Caco-2 (cell line): ENCODE measurements at regions not wholly inside any gene's neighbourhood (a gene's known extent, or its start where the extent isn't known, plus 50 kb on each side); places are given as distances from the start of the nearest gene placed in this dataset.

ENCODE experiments used
- BruUV-seq: library from RNA; stranded (reverse); fragments of 400-500 nt; replicated peaks from 2 replicates; lab custom pipeline; 2021; lab: Mats Ljungman, UMichigan
- CTCF ChIA-PET: fragments of 300-600 bp; sonication (Branson Sonifier 250); formaldehyde crosslinking; loops from one replicate; lab custom pipeline; 2022; ENCODE audit warnings: antibody characterized with exemption; lab: Charles Lee
- POLR2A ChIA-PET: fragments of 300-600 bp; sonication (Branson Sonifier 250); formaldehyde crosslinking; loops from one replicate; lab custom pipeline; 2022; ENCODE audit warnings: antibody characterized with exemption; lab: Charles Lee
- DNase-seq, 2 experiments: peaks; one replicate each; pipeline versions ENCODE4 v3.0.0 to v3.0.0-alpha.2; 2020 to 2022
- H3K27me3 ChIP-seq: replicated peaks from 2 replicates; pipeline ENCODE4 v1.6.0; 2011; ENCODE audit warnings: low read length; ENCODE audit not compliant: control insufficient read depth, insufficient read depth
- H3K36me3 ChIP-seq: 2 replicates; pipeline ENCODE4 v1.5.1; 2011; ENCODE audit warnings: low read length; ENCODE audit not compliant: control insufficient read depth, insufficient read depth
- H3K4me1 ChIP-seq: fragments of 250-450 bp; sonication (Bioruptor Pico); 2 replicates; pipeline ENCODE4 v1.5.1; 2020; ENCODE audit warnings: mild to moderate bottlenecking
- H3K4me3 ChIP-seq: 2 replicates; pipeline ENCODE4 v1.5.1; 2011; ENCODE audit warnings: low read depth, mild to moderate bottlenecking, control low read depth, low read length
- H3K9me3 ChIP-seq: fragments of 250-450 bp; sonication (Bioruptor Pico); 2 replicates; pipeline ENCODE4 v1.5.1; 2020; ENCODE audit warnings: mild to moderate bottlenecking, moderate library complexity
- H3K27ac Mint-ChIP-seq: one replicate; pipeline ENCODE4 v1.8.0; 2022; ENCODE audit warnings: mixed read lengths; ENCODE audit not compliant: unreplicated experiment
- H3K27me3 Mint-ChIP-seq: one replicate; pipeline ENCODE4 v1.8.0; 2022; ENCODE audit warnings: mixed read lengths; ENCODE audit not compliant: insufficient read depth, unreplicated experiment
- H3K36me3 Mint-ChIP-seq: one replicate; pipeline ENCODE4 v1.8.0; 2022; ENCODE audit warnings: mild to moderate bottlenecking, mixed read lengths; ENCODE audit not compliant: insufficient read depth, unreplicated experiment
- H3K4me1 Mint-ChIP-seq: one replicate; pipeline ENCODE4 v1.8.0; 2022; ENCODE audit warnings: low read depth, mixed read lengths; ENCODE audit not compliant: unreplicated experiment
- H3K4me3 Mint-ChIP-seq: one replicate; pipeline ENCODE4 v1.8.0; 2022; ENCODE audit warnings: mild to moderate bottlenecking, moderate library complexity, mixed read lengths; ENCODE audit not compliant: unreplicated experiment
- H3K9me3 Mint-ChIP-seq: one replicate; pipeline ENCODE4 v1.8.0; 2022; ENCODE audit warnings: mixed read lengths; ENCODE audit not compliant: unreplicated experiment
- intact Hi-C: fragments of 100-400 bp; cut with micrococcal nuclease; formaldehyde crosslinking; loops from one replicate; pipeline ENCODE4 v1.10.0; 2022; ENCODE audit not compliant: unreplicated experiment
- TF ChIP-seq, protein P1 (sequence below), 2 experiments: fragments of 200-600 bp in 1 of 2; IDR thresholded peaks; 1 replicate in 1 of 2; 2 replicates in 1 of 2; pipeline versions ENCODE4 v1.5.1 to v1.8.0; 2011 to 2022; ENCODE audit warnings: antibody characterized with exemption in 1 of 2, control low read depth in 1 of 2, inconsistent platforms in 1 of 2, low read depth in 1 of 2, low read length in 1 of 2, mild to moderate bottlenecking in 1 of 2, moderate library complexity in 1 of 2; ENCODE audit not compliant: insufficient read depth in 1 of 2, severe bottlenecking in 1 of 2, unreplicated experiment in 1 of 2

- Mint-ChIP-seq H3K27ac (no peak overlapping the region), H3K27me3 (no peaks in the 10 kb centered on the region), H3K4me3 (no peak overlapping the region), H3K4me1 (no peaks in the 10 kb centered on the region), H3K9me3 (no peaks in the 10 kb centered on the region), H3K36me3 (no peaks in the 10 kb centered on the region)
- H3K36me3 ChIP-seq, result no peaks in the 10 kb centered on the region
- CTCF ChIA-PET, result no interaction called here
- TF ChIP-seq, protein P1, sequence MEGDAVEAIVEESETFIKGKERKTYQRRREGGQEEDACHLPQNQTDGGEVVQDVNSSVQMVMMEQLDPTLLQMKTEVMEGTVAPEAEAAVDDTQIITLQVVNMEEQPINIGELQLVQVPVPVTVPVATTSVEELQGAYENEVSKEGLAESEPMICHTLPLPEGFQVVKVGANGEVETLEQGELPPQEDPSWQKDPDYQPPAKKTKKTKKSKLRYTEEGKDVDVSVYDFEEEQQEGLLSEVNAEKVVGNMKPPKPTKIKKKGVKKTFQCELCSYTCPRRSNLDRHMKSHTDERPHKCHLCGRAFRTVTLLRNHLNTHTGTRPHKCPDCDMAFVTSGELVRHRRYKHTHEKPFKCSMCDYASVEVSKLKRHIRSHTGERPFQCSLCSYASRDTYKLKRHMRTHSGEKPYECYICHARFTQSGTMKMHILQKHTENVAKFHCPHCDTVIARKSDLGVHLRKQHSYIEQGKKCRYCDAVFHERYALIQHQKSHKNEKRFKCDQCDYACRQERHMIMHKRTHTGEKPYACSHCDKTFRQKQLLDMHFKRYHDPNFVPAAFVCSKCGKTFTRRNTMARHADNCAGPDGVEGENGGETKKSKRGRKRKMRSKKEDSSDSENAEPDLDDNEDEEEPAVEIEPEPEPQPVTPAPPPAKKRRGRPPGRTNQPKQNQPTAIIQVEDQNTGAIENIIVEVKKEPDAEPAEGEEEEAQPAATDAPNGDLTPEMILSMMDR (IDR thresholded peaks at IDR 0.05; ENCODE audit: insufficient read depth in 1 of 2, low read depth in 1 of 2, low read length in 1 of 2, severe bottlenecking in 1 of 2, unreplicated experiment in 1 of 2), result no peak
- POLR2A ChIA-PET, result no interaction called here
- BruUV-seq, result no TSS peak
- no peaks in the 10 kb centered on the region for H3K27me3 ChIP-seq
- DNase-seq, result no peak
- no peak overlapping the region for H3K4me3 ChIP-seq
- H3K4me1 ChIP-seq, result no peaks in the 10 kb centered on the region
- intact Hi-C loops, result no loop called here
- no peaks in the 10 kb centered on the region for H3K9me3 ChIP-seq
Observed at GRCh38 chr6:102562713-102563112, 1169.2 kb downstream of the GRIK2 start.

DNA sequence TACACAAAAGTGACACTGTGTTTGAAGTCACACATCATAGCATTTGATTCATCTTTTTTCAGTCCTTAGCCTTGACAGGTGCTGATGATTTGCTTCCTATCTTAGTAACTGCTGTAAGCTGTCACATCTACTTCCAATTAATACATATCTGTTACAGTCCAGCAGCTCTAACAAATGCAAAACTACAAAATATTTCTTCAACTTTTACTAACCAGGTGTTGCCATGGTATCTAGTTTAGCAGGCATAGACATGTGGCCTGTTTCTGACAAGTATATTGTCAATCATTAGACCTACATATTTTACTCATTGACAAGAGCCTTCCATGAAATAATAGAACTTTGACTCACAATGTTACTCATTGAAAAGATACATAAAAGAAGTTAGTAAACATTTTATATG lies 1159.7 kb downstream of the GRIK2 start:
- no peak for DNase-seq
- Histone ChIP-seq H3K9me3 (no peaks in the 10 kb centered on the region), H3K4me1 (no peaks in the 10 kb centered on the region), H3K36me3 (no peaks in the 10 kb centered on the region), H3K27me3 (no peaks in the 10 kb centered on the region), H3K4me3 (no peak overlapping the region)
- Mint-ChIP-seq H3K4me1 (no peaks in the 10 kb centered on the region), H3K27me3 (no peaks in the 10 kb centered on the region), H3K27ac (no peak overlapping the region), H3K4me3 (no peak overlapping the region), H3K9me3 (no peaks in the 10 kb centered on the region), H3K36me3 (no peaks in the 10 kb centered on the region)
- ChIA-PET CTCF (no interaction called here), POLR2A (no interaction called here)
- BruUV-seq, result no TSS peak
- intact Hi-C loops, result no loop called here
- TF ChIP-seq, protein P1 (IDR thresholded peaks at IDR 0.05; ENCODE audit: insufficient read depth in 1 of 2, low read depth in 1 of 2, low read length in 1 of 2, severe bottlenecking in 1 of 2, unreplicated experiment in 1 of 2), result no peak

DNA sequence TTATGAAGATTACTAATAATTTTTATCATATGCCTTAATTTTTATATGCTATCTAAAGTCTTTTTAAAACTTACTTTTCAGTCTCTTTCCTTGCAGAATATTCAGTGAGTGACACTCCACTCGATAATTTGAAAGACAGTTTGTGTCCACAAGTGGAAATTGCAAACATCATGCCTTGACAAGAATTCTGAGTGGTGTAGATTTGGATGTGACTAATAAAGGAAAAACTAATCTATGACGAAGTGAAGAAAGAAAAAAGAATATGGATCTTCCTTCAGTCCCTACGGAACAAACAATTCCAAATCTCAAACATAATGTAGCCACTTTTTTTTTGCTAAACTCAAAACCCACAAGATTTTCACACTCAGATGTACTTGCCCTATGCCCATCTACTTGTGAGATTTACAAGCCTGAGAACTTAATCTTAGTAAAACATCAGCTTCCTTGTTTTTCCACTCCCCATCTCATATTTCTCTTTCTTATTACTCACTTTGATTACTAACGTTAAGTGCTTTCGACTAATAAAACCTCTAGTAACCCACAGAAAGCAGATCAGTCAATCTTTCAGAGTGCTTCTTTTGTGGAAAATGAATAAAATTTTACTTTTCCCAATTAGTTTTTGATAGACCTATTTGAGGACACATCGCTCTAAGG lies 1155.8 kb downstream of the GRIK2 start:
- H3K4me1 Mint-ChIP-seq, result no peaks in the 10 kb centered on the region
- H3K27me3 Mint-ChIP-seq, result no peaks in the 10 kb centered on the region
- no peak overlapping the region for H3K27ac Mint-ChIP-seq
- no peak for DNase-seq
- POLR2A ChIA-PET, result no interaction called here
- CTCF ChIA-PET, result no interaction called here
- Histone ChIP-seq H3K27me3 (no peaks in the 10 kb centered on the region), H3K9me3 (no peaks in the 10 kb centered on the region), H3K4me1 (no peaks in the 10 kb centered on the region), H3K4me3 (no peak overlapping the region), H3K36me3 (no peaks in the 10 kb centered on the region)
- no TSS peak for BruUV-seq
- intact Hi-C loops, result no loop called here
- H3K36me3 Mint-ChIP-seq, result no peaks in the 10 kb centered on the region
- H3K4me3 Mint-ChIP-seq, result no peak overlapping the region
- H3K9me3 Mint-ChIP-seq, result no peaks in the 10 kb centered on the region
- TF ChIP-seq, protein P1 (IDR thresholded peaks at IDR 0.05; ENCODE audit: insufficient read depth in 1 of 2, low read depth in 1 of 2, low read length in 1 of 2, severe bottlenecking in 1 of 2, unreplicated experiment in 1 of 2), result no peak
